GM12892 (cell line): ENCODE measurements at regions not wholly inside any gene's neighbourhood (a gene's known extent, or its start where the extent isn't known, plus 50 kb on each side); places are given as distances from the start of the nearest gene placed in this dataset.

Source experiments
- POLR2A ChIP-seq: IDR thresholded peaks from 2 replicates; pipeline ENCODE4 v1.6.1; 2011; ENCODE audit warnings: low read depth, low read length, control low read depth
- POLR2AphosphoS5 ChIP-seq: IDR thresholded peaks from 2 replicates; pipeline ENCODE4 v1.6.1; 2011; ENCODE audit warnings: low read depth, low read length, control low read depth
- TAF1 ChIP-seq: IDR thresholded peaks from 2 replicates; pipeline ENCODE4 v1.6.1; 2011; ENCODE audit warnings: low read depth, mild to moderate bottlenecking, control low read depth, low read length, borderline replicate concordance

DNA sequence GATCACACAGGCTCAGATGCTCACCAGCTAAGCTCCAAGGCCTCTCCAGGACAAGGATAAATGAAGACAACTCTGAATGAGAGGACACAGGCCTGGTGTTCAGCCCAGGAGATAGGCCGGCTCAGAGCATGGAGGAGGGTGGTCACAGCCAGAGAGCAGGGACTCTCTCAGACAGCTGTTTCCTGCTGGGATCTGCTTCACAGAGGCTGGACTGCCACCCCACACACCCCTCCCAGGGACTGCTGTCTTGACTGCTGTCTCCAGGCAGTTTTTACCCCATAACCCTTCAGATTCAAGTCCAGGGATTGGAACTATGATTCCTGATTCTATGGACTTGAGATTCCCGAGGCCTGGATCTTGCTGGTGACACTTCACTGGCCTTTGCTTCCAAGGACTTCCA is 89.0 kb downstream of the SMIM20 start:
- TF ChIP-seq POLR2A (no peak), TAF1 (no peak), POLR2AphosphoS5 (no peak)
